CD4-positive, CD25-positive, alpha-beta regulatory T cell (primary cell): ENCODE measurements at regions not wholly inside any gene's neighbourhood (a gene's known extent, or its start where the extent isn't known, plus 50 kb on each side); places are given as distances from the start of the nearest gene placed in this dataset.

Experiments
- ATAC-seq, 2 donors: fragments of 150-1000 bp; cut with Tn5 transposase; one replicate each; pipeline ENCODE4 v1.10.0; 2021; ENCODE audit warnings: low read depth in 2 of 2, moderate number of reproducible peaks in 2 of 2, moderate library complexity in 1 of 2
- DNase-seq, 3 donors: peaks; one replicate each; pipeline versions ENCODE4 v3.0.0 to v3.0.0-alpha.2; 2012 to 2022; ENCODE audit warnings: mixed read lengths in 1 of 3
- H3K27ac ChIP-seq: one replicate; pipeline ENCODE4 v1.7.0; 2013; ENCODE audit warnings: mild to moderate bottlenecking, low read length; ENCODE audit not compliant: insufficient read depth, poor library complexity, severe bottlenecking
- H3K27me3 ChIP-seq: one replicate; pipeline ENCODE4 v1.7.0; 2013; ENCODE audit warnings: low read length; ENCODE audit not compliant: control insufficient read depth, insufficient read depth
- H3K36me3 ChIP-seq: one replicate; pipeline ENCODE4 v1.7.0; 2013; ENCODE audit warnings: mild to moderate bottlenecking, low read length, moderate library complexity; ENCODE audit not compliant: control insufficient read depth, insufficient read depth
- H3K4me1 ChIP-seq: 2 replicates; pipeline ENCODE4 v1.7.0; 2013; ENCODE audit warnings: mild to moderate bottlenecking, low read length; ENCODE audit not compliant: insufficient read depth, control insufficient read depth, poor library complexity, severe bottlenecking
- H3K4me3 ChIP-seq: one replicate; pipeline ENCODE4 v1.7.0; 2013; ENCODE audit warnings: low read depth, mild to moderate bottlenecking, low read length, moderate library complexity
- H3K9me3 ChIP-seq, 2 experiments: 1 replicate in 1 of 2; 2 replicates in 1 of 2; pipeline ENCODE4 v1.7.0; 2013; ENCODE audit warnings: low read length in 2 of 2, mild to moderate bottlenecking in 1 of 2, moderate library complexity in 1 of 2; ENCODE audit not compliant: control insufficient read depth in 2 of 2
- H3K27ac Mint-ChIP-seq, 3 donors: one replicate each; pipeline ENCODE4 v1.8.0; 2020 to 2022; ENCODE audit warnings: mild to moderate bottlenecking in 3 of 3, mixed read lengths in 3 of 3, moderate library complexity in 2 of 3
- H3K27me3 Mint-ChIP-seq: one replicate; pipeline ENCODE4 v1.8.0; 2022; ENCODE audit warnings: mild to moderate bottlenecking, mixed read lengths
- H3K36me3 Mint-ChIP-seq: one replicate; pipeline ENCODE4 v1.8.0; 2020; ENCODE audit warnings: mixed read lengths
- H3K4me1 Mint-ChIP-seq, 4 donors: one replicate each; pipeline ENCODE4 v1.8.0; 2020 to 2022; ENCODE audit warnings: mixed read lengths in 4 of 4, mild to moderate bottlenecking in 1 of 4
- H3K4me3 Mint-ChIP-seq, 4 donors: one replicate each; pipeline ENCODE4 v1.8.0; 2020 to 2022; ENCODE audit warnings: mild to moderate bottlenecking in 4 of 4, mixed read lengths in 4 of 4, moderate library complexity in 3 of 4
- H3K9me3 Mint-ChIP-seq, 7 donors: one replicate each; pipeline ENCODE4 v1.8.0; 2020 to 2022; ENCODE audit warnings: mixed read lengths in 7 of 7, mild to moderate bottlenecking in 3 of 7, moderate library complexity in 2 of 7

DNA sequence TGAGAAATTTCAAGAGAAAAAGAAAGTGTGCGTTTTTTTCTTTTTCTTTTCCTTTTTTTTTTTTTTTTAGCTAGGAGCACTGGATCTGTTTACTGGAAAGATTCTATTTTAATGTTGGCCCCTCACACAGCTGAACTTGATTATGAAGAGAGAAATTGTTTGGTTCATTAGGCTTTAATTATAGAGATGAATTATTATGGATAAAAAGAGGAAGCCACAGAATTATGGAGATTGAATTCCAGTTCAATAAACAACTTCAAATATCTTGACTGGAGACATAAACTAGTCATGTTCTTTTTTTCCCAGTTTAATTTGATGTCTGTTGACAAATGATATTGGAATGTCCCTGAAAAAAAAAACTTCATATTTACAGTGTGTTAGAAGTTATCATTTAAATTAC lies 152.0 kb upstream of the HS3ST3A1 start:
- Histone ChIP-seq H3K9me3 (no peaks in the 10 kb centered on the region), H3K27ac (no peak overlapping the region), H3K4me1 (no peaks in the 10 kb centered on the region), H3K36me3 (no peaks in the 10 kb centered on the region), H3K4me3 (no peak overlapping the region), H3K27me3 (peaks cover 3% of the 10 kb centered on the region)
- peaks cover 14% of the 10 kb centered on the region for H3K27me3 Mint-ChIP-seq
- no peak for DNase-seq
- no peak overlapping the region for H3K27ac Mint-ChIP-seq
- H3K9me3 Mint-ChIP-seq: peaks cover 0 to 3% (median 0%) of the 10 kb centered on the region in 7 donors
- peaks cover 0 to 2% (median 0%) of the 10 kb centered on the region in 4 donors for H3K4me1 Mint-ChIP-seq
- no peak overlapping the region for H3K4me3 Mint-ChIP-seq
- no peak for ATAC-seq
- H3K36me3 Mint-ChIP-seq: peaks cover 3% of the 10 kb centered on the region

DNA sequence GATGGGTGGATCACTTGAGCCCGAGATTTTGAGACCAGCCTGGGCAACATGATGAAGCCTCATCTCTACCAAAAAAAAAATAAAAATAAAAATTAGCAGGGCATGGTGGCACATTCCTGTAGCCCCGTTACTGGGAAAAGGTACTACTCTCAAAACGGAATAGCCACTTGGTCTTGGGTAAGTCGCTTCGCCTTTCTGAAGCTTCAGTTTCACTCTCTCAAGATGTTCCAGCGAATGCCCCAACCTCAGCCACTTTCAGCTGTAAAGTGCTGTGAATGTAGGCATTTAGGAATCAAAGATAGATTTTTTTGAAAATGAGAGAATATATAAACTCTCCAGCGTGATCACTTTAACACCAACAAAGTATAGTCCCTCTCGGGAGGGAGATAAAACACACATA lies 154.1 kb upstream of the HS3ST3A1 start:
- Histone ChIP-seq H3K4me1 (no peaks in the 10 kb centered on the region), H3K36me3 (no peaks in the 10 kb centered on the region), H3K27ac (no peak overlapping the region), H3K4me3 (no peak overlapping the region), H3K27me3 (peaks cover 6% of the 10 kb centered on the region), H3K9me3 (no peaks in the 10 kb centered on the region)
- DNase-seq (no peak), ATAC-seq (no peak)
- Mint-ChIP-seq H3K27me3 (peaks cover 24% of the 10 kb centered on the region), H3K27ac (no peak overlapping the region), H3K4me1 (peaks cover 0 to 2% (median 0%) of the 10 kb centered on the region in 4 donors), H3K4me3 (no peak overlapping the region), H3K9me3 (peaks cover 0 to 3% (median 0%) of the 10 kb centered on the region in 7 donors), H3K36me3 (no peaks in the 10 kb centered on the region)

DNA sequence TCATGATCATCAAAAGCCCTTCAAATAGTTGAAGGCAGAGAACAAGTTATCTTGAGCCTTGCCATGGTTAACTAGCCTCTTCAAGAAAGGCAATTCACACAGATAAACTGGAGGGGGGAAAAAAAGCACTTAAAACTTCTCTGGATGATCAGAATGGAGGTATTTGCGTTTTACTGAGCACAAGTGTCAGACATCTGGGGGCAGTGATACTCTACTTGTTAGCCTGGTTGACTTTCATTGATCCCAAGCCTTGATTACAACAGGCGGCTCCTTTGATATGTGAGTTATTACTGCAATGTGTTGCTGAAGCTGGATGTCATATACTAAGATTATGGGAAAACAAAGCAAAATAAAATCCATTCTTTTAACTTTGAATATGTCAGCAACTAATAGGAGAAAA lies 155.0 kb upstream of the HS3ST3A1 start:
- peaks cover 18% of the 10 kb centered on the region for H3K27me3 Mint-ChIP-seq
- H3K9me3 Mint-ChIP-seq: no peaks in the 10 kb centered on the region
- peaks cover 0 to 2% (median 0%) of the 10 kb centered on the region in 4 donors for H3K4me1 Mint-ChIP-seq
- DNase-seq (peak in 1 of 3 donors; percentile 8), ATAC-seq (no peak)
- H3K27me3 ChIP-seq: peaks cover 6% of the 10 kb centered on the region
- no peak overlapping the region for H3K27ac ChIP-seq
- H3K4me3 ChIP-seq: no peak overlapping the region
- H3K4me1 ChIP-seq: no peaks in the 10 kb centered on the region
- no peak overlapping the region for H3K27ac Mint-ChIP-seq
- no peaks in the 10 kb centered on the region for H3K36me3 ChIP-seq
- H3K36me3 Mint-ChIP-seq: no peaks in the 10 kb centered on the region
- H3K4me3 Mint-ChIP-seq: no peak overlapping the region
- no peaks in the 10 kb centered on the region for H3K9me3 ChIP-seq

DNA sequence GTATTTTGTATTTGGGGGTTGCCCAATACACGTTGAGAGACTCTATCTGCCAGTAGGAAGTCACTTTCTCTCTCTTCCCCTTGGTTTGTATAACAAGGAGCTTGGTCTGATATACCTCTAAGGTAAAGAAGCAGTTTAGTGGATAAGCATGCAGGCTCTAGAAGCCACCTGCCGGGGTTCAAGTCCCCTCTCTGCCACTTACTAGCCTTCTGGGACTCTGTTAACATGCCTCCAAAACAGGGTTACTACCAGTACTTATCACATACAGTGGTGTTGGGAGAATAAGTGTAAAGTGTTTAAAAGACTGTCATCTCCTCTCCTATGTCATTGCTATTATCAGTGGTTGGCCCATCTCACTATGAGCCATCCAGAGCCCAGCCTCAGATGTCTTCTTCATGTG lies 156.1 kb upstream of the HS3ST3A1 start:
- no peak for DNase-seq
- H3K4me1 ChIP-seq: no peaks in the 10 kb centered on the region
- Mint-ChIP-seq H3K4me3 (no peak overlapping the region), H3K4me1 (peaks cover 0 to 2% (median 0%) of the 10 kb centered on the region in 4 donors), H3K36me3 (no peaks in the 10 kb centered on the region), H3K27me3 (peaks cover 25% of the 10 kb centered on the region), H3K27ac (no peak overlapping the region), H3K9me3 (no peaks in the 10 kb centered on the region)
- H3K27ac ChIP-seq: no peak overlapping the region
- H3K27me3 ChIP-seq: peaks cover 6% of the 10 kb centered on the region
- H3K4me3 ChIP-seq: no peak overlapping the region
- no peaks in the 10 kb centered on the region for H3K36me3 ChIP-seq
- no peak for ATAC-seq
- H3K9me3 ChIP-seq: no peaks in the 10 kb centered on the region

DNA sequence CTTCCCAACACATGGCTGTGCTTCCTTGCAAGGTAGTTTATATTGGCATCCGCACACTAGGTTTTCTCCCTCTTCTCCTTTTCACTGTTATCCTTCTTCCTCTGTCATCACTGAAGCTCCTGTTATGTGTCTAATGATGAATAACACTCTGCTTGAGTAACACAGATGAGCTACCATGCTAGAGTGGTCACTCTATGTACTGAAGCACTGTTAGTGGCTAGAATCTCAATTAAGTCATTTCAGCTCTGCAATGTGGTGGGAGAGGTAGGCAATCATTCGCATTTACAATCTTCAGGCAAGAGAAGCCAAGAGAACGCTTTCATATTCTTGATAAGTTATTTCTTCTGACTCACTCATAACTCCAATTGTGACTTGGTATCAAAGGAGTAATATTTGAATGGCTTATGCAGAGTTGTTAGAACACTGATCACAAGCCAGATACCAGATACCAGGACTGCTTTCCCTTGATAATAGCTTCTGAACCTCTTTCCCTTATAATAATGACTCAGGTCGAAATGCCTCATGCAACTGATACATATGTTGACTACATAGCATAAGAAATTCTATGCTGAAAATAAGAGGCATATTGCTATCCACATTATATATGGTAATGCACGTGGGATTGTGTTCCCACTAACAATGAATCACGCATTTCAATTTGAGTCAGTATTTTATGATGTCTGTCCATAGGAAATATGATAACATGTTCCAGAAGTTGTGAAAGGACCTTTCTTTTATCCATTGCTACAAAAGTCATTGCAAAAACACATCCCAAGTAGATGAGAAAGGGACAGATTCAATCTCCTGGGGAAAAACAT lies 158.0 kb upstream of the HS3ST3A1 start:
- H3K27ac ChIP-seq: no peak overlapping the region
- DNase-seq (no peak), ATAC-seq (no peak)
- no peak overlapping the region for H3K4me3 ChIP-seq
- H3K27me3 ChIP-seq: peaks cover 9% of the 10 kb centered on the region
- Mint-ChIP-seq H3K4me1 (peaks cover 0 to 2% (median 0%) of the 10 kb centered on the region in 4 donors), H3K27me3 (peaks cover 25% of the 10 kb centered on the region), H3K27ac (no peak overlapping the region), H3K36me3 (no peaks in the 10 kb centered on the region), H3K4me3 (no peak overlapping the region), H3K9me3 (no peaks in the 10 kb centered on the region)
- H3K36me3 ChIP-seq: no peaks in the 10 kb centered on the region
- no peaks in the 10 kb centered on the region for H3K4me1 ChIP-seq
- H3K9me3 ChIP-seq: no peaks in the 10 kb centered on the region

DNA sequence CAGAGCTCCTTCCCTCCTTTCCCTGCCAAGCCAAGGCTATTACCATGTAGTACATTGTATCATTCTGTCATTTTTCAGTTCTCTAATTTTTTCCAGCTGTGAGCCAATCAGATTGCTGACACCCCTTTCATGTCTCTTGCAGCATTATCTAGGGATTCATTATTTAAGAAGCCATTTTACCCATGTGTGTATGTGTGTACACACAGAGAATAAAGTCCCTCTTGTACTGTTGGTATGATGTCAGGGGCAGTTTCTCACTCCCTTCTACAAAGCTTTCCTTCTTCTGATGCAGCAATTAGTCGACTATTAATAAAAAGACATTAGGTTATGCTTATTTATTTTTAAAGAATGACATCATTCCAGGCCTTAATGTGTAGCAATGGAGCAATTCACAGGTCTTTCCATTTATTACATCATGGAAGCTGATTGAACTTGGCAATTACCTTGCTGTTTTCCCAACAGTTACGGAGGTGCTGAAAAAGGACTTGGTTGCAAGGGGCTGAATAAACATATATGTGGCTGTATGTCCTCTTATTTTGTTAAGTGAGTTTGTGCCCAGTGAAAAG lies 159.4 kb upstream of the HS3ST3A1 start:
- Histone ChIP-seq H3K4me3 (no peak overlapping the region), H3K27ac (no peak overlapping the region), H3K4me1 (no peaks in the 10 kb centered on the region), H3K27me3 (peaks cover 9% of the 10 kb centered on the region), H3K9me3 (no peaks in the 10 kb centered on the region), H3K36me3 (no peaks in the 10 kb centered on the region)
- ATAC-seq (no peak), DNase-seq (no peak)
- Mint-ChIP-seq H3K4me1 (no peaks in the 10 kb centered on the region), H3K27me3 (peaks cover 25% of the 10 kb centered on the region), H3K27ac (no peak overlapping the region), H3K36me3 (no peaks in the 10 kb centered on the region), H3K4me3 (no peak overlapping the region), H3K9me3 (no peaks in the 10 kb centered on the region)

DNA sequence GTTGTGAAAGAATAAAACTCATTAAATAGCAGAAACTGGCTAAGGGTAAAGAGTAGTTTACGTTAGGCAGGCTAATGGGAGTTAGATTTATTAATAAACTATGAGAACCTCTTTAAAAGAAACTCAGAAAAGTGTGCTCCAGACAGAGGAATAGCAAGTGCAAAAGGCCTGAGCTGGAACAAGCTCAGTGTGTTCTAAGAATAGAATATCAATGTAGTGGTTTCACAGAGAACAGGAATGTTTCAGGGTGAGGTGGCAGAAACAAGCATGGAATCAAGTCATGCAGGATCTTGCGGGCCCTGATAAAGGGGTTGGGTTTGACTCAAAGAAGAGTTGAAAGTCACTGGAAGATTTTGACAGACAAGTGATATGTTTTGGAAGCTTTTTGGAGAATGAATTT lies 164.0 kb upstream of the HS3ST3A1 start:
- H3K9me3 ChIP-seq: peaks cover 9 to 16% of the 10 kb centered on the region in 2 experiments
- no peaks in the 10 kb centered on the region for H3K4me1 ChIP-seq
- H3K4me3 ChIP-seq: no peak overlapping the region
- peaks cover 12% of the 10 kb centered on the region for H3K27me3 ChIP-seq
- H3K9me3 Mint-ChIP-seq: peaks cover 0 to 14% (median 11%) of the 10 kb centered on the region in 7 donors
- H3K4me3 Mint-ChIP-seq: no peak overlapping the region
- ATAC-seq (no peak), DNase-seq (no peak)
- H3K27me3 Mint-ChIP-seq: peaks cover 8% of the 10 kb centered on the region
- no peaks in the 10 kb centered on the region for H3K4me1 Mint-ChIP-seq
- no peaks in the 10 kb centered on the region for H3K36me3 ChIP-seq
- no peak overlapping the region for H3K27ac Mint-ChIP-seq
- H3K27ac ChIP-seq: no peak overlapping the region
- peaks cover 10% of the 10 kb centered on the region for H3K36me3 Mint-ChIP-seq

DNA sequence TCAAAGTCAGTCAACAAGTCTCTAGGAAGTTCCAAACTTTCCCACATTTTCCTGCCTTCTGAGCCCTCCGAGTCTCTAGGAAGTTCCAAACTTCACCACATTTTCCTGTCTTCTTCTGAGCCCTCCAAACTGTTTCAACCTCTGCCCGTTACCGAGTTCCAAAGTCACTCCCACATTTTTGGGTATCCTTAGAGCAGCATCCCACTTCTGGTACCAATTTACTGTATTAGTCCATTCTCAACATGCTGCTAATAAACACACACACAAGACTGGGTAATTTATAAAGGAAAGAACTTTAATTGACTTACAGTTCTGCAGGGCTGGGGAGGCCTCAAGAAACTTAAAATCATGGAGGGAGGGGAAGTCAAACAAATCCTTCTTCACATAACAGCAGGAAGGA lies 169.0 kb upstream of the HS3ST3A1 start:
- Mint-ChIP-seq H3K4me3 (no peak overlapping the region), H3K27ac (no peak overlapping the region), H3K4me1 (no peaks in the 10 kb centered on the region), H3K9me3 (peaks cover 0 to 22% (median 11%) of the 10 kb centered on the region in 7 donors), H3K27me3 (no peaks in the 10 kb centered on the region), H3K36me3 (peaks cover 20% of the 10 kb centered on the region)
- DNase-seq (no peak), ATAC-seq (no peak)
- Histone ChIP-seq H3K27ac (no peak overlapping the region), H3K4me3 (no peak overlapping the region), H3K27me3 (peaks cover 9% of the 10 kb centered on the region), H3K36me3 (no peaks in the 10 kb centered on the region), H3K4me1 (no peaks in the 10 kb centered on the region), H3K9me3 (peaks cover 9 to 19% of the 10 kb centered on the region in 2 experiments)
